HG03442 (cell line): ENCODE measurements at regions not wholly inside any gene's neighbourhood (a gene's known extent, or its start where the extent isn't known, plus 50 kb on each side); places are given as distances from the start of the nearest gene placed in this dataset.

Experiments
- ATAC-seq: cut with Tn5 transposase; IDR thresholded peaks from one replicate; pipeline ENCODE4 v1.9.1; 2021; ENCODE audit warnings: mild to moderate bottlenecking, moderate library complexity; ENCODE audit not compliant: unreplicated experiment

DNA sequence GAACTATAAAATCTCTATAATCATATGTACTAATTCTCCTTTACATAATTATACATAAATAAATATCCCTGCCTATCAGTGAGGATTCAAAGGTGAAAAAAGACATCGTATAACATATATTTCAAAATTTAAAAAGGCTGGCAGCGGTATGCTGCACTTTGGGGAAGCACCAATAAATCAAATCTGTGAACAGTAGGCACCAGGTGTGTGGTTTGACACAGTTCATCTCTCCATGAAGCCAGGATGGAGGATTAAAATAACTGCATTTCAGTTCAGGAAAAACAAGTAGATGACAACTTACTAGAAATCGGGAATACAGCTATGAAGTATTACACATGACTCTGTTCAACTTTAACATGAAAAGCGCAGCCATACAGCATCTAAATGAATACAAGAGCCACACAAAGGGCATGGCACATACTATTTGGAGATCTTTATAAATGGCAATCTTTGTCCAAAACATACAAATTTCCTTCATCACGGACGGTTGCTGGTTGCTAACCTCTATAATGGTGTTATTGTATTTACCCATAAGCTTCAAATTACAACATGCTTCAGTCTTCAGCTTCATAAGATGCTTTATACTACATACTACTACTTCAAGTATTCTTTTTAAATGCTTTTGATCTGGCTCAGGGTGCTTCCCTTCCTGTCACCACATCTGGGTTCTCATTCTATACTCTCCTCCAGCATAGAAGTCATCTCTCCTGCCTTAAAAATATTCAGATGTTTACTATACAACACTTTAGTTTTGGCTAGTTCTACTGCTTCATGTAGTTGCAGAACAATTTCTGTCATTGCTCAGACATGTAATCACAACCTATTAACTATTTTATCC lies 128.7 kb downstream of the KLF12 start:
- no peak for ATAC-seq

DNA sequence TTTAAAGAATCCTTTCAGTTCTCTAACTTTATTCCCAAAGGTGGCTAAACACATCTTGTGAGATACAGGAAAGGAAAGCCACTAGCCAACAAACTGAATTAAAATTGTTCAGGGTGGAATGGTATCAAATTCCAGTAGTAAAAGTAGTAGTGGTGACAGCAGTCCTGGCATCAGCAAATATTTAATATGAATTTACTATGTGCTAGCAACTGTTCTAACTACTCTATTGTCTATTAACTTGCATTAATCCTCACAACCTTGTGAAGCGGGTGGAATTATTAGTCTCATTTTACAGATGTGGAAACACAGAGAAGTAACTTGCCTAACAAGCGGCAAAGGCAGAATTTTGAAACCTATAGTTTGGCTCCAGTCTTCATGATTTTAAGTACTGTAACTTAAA lies 130.1 kb downstream of the KLF12 start:
- no peak for ATAC-seq

DNA sequence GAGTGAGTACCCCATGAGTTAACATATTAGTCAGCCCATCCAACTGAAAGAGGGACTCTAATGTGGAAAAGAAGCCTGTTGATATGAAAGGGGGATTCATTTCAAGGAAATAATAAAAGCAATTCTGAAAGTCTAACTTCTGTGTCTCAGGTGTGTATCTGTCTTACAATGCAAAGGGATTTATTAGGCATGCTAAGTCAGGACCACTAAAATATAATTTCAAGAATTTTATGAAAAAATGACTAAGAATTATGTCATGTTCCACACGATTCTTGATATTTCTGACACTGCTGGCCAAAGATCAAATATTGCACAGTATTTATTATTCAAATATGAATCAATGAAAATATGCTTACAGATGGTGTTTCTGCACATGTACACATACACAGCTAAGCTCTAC lies 130.8 kb downstream of the KLF12 start:
- ATAC-seq = no peak

DNA sequence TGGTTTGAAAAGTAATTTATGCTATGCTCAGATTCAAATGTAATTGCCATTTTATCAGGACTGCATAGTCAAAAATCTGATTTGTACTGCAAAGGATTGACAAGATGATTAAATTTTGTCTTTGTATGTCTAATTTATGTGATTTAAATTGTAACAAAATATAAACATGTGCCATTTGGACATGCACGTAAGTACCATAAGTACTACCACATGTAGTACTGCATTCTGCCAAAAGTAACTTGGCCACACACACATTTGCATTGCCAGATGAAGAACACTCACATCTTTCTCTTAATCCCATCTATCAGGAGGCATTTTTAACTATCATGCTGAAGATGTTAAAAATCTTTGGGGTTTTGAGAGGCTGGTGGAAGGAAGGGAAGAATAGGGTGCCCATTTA lies 133.3 kb downstream of the KLF12 start:
- no peak for ATAC-seq

DNA sequence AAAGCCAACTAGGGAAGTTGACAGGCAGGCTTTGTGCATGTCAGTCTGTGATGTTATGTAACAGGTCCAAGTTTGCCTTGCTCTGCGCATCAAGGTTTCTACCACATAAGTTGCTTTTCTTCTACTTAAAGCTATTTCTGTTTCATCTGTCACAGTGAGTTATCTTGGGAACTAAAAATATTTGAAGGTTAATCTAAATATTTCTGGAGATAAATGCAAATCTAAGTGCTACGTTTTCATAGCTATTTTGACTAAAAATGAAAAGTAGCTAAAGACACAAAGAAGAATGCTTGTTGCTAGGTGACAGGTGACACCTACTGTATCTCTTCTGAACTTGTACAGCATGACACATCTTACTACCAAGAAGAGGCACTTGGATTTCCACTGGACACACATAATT lies 135.6 kb downstream of the KLF12 start:
- ATAC-seq = peak; percentile 90

DNA sequence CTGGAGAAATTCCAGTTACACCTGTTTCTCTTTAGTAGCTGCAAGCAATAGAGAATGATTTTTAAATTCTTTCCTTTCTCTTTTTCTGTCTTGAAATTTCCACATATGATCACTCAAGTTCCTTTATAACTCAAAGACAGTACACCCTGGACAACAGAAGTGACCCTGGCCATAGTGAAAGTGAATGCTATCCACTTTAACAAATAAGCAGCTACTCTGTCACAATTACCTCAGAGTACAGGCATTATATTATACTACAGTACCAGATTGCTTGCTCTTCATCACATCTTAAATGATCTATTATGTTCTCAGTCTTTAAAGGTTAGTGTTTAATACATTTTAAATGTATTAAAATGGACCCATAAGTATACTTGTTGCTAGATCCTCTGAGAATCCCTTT lies 136.2 kb downstream of the KLF12 start:
- ATAC-seq = no peak

DNA sequence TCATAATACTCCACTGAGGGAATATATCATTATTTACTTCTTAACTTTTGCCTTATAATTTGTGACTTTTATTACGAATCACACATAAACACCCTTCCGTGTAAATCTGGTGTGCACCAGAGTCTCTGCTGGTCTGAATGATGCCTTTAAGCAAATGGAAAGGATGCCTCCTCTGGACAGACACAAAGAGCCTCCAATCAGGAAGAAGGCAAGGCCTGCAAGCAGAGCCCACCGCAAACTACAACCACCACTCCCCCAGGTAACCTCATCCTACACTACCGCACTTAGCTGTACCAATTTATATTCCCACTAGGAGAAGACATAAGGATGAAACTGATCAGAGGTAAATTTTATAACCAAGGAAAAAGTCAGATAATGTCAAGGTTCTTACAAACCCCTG lies 137.6 kb downstream of the KLF12 start:
- no peak for ATAC-seq

DNA sequence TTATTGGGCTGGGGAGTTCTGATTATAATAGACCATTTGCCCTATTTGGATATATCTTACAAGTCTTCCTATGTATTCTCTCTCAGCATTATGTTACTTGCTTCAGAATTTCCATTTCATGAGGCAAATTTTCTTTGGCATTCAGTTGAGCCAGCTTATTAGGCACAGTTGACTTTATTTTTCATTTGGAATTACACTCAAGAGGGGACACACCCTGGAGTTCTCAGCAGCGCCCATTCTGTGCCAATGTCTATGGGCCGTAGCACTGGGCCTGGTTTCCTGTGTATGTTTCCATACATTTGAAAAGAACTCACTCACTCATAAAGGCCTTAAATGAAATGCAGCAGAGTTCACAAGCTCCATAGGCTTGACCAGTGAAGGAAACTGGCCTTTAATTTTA lies 138.5 kb downstream of the KLF12 start:
- no peak for ATAC-seq

DNA sequence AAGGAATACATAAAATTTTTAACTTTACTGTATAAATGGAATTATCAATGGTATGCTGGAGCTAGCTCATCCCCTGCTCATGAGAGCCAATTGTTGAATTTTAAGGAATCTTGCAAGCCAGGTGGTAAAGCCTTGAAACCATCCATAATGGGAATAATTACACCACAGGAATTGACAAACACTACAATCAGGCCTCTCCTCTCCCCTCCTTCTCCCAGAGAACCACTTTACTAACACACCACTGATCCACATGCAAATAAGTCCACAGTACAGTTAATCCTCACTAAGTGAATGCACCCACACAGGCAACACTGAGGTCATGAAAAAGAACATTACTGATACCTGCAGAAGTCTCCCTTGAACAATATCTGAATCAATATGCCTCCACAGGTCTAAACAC lies 140.5 kb downstream of the KLF12 start:
- ATAC-seq = no peak

DNA sequence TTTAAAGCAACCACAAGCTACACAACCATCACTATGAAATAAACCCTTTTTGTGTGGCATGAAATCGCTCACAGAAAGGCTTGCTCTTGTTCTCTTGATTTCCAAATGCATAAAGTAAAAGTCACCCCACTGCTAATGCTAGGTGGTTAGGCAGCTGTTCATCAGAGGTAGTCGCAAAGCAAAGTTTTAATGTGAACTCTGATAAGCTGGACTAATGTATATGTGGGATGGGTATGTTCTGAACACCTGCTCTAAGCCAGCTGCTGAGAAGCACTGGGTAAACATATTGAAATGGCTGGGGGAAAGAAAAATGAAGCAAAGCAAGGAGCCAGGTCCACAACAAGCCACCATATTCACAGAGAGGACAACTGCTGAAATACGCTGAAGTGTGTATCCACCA lies 142.3 kb downstream of the KLF12 start:
- no peak for ATAC-seq

DNA sequence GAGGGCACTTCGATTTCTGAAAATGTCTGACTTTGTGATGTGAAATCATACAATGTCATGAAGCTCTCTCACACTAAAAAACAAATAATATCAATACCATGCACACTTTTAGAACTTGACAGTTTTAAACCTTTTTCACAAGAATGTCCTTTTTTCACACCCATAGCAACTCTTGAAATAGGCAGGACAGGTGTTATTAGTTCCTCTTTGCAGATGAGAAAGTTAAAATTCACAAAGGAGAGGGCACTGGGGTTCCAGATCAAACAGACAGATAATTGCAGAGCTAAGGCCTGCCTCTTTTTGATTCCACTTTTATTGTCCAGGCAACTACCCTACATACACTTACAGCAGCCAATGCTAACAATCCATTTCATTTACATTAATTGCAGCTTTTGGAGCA lies 142.8 kb downstream of the KLF12 start:
- ATAC-seq = no peak

DNA sequence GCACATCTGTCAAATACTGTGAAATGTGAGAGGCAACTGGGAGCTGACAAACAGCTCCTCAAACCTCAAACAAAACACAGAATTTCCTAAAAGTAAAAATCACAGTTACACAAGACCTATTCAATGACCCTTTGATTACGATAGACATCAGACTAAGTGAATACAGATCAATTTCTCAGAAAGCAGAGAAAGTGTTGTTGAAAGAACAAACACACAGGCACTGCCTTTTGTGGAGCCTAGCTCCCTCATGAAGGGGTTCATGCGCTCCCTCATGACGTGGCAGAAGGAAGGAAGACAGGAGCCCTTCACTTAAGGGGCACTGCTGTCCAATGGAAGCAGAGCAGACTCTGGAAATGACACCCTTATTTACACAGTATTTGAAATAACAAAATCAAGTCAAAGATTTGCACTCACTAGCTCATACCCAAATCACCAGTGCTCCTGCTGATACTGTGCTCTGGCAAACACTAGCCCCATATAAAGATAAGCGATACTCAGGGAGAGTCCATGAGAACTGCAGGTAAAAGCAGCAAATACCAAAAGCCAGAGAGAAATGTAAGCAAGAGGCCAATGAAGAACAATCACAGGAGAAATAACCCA lies 144.9 kb downstream of the KLF12 start:
- no peak for ATAC-seq

DNA sequence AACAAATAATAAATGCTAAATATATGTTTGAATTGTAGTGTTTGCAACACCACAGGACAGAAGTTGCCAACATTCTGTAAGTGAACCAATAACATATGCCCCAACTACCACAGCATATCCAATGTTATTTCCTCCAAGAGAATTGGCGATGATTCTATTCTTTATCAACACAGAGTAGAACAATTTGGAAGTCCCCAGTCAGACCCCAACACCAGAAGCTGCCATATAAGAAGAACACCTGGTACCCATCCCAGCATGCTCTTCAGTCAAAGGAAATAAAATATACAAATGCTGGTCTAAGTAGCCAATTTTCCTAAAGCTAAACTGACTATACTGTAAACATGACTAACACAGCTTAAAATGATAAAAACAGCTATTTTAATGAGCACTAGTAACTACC lies 145.7 kb downstream of the KLF12 start:
- ATAC-seq = no peak

DNA sequence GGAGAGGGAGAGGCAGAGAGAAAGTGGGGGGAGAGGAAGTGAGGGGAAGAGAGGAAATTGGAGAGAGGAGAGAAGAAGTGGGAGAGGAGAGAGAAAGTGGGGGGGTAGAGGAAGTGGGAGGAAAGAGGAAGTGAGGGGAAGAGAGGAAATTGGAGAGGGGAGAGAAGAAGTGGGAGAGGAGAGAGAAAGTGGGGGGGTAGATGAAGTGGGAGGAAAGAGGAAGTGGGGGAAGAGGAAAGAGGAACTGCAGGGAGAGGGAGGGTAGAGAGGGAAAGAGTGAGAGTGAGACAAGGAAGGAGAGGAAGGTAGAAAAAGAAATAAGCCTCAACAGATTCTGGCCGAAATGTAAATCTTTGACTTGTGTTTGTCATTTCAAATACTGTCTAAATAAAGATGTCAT lies 146.6 kb downstream of the KLF12 start:
- no peak for ATAC-seq

DNA sequence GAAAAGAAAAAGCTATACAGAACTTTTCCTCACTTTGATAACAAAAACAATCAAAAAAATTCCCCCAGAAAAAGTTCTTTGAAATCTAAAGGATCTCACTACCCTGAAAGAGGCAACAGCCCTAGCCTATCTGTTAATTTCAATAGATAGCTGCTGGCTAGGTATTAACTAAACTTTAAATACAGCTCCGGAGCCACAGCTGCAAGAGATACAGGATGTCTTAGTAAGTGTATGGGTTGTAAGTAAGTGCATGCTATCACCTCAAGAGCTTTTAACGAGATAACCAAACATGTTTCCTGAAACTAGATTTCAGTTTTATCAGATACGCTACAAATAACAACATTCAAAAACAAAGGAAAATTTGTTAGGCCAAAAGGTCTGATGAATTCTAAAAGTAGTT lies 148.4 kb downstream of the KLF12 start:
- ATAC-seq = no peak

DNA sequence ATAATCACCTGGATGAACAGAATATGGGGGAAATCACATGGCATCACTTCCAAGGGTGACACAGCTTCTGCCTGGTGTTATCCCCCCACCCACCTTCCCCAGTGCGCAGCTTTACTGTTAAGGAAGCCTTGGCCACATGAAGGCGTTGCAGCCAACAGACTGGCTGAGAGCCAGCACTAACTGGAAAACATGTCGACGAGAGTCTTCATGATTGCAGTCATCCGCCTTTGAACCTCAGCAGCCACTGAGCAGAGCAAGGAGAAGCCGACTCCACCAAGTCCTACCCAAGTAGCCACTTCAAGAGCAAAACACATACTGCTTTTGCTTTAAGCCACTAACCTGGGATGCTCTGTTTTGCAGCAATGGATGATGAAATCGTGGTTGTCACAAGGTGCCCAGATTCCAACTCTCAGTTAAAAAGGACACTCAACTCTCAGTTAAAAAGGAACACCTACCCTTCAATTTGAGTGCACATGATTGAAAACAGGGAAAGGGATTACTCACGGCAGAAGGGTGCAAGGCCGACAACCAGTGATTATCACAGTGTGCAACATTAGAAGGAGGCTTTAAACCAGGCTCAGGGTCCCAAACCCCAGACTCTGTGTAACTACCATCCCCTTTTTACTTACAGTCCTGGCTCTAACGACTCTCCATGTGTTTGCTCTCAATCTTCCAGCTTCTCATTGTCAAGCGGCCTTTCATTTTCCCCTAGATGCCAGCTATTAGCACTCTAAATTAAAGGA lies 149.1 kb downstream of the KLF12 start:
- no peak for ATAC-seq

DNA sequence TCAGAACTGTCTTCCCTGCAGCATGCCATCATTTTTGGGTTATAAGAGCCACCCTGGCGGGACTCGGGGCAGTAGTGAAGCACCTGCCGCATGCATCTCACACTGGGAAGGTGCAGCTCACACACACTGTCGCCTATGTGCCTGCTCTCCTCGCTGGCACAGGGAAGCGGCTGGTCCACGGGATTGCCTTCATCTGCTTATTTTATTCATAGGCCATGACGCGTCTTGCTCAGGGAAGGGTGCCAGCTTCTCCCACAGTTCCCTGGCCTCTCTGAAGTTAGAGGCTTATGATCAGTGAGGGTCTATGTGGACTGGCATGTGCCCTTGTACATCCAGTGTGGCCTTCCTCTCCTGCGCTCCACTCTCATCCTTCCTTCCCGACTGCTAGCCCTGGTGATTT lies 150.0 kb downstream of the KLF12 start:
- ATAC-seq = no peak

DNA sequence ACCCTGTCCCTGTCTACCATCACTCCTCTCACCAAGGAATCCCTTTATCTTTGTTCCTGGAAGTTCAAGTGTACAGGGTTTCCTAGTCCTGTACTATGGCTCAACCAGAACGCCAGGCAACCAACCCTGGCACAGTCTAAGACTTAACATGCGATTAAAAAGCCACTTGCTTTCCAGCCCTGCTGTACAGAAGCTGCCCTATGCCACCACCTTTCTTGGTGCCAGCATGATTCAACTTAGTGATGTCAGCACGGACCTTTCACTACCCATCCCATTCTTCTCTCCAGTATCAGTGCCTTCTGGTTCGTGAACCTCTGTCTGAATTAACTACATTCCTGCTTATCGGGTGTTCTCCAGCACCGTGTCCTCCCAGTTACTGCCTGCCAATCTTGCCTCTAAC lies 151.1 kb downstream of the KLF12 start:
- ATAC-seq = no peak

DNA sequence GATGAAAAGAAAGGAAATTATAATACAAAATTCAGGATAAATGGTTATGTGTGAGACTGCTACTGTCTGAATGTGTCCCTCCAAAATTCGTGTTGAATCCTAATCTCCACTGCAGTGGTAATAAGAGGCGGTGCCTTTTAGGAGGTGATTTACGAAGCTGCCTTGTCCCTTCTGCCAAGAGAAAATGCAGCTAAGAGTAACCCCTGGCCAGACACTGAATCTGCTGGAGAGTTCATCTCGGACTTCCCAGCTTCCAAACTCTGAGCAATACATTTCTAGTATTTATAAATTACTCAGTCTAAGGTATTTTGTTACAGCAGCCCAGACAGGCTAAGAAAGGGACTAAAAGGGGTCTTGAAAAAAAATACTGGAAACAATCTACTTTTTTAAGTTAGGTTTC lies 152.6 kb downstream of the KLF12 start:
- ATAC-seq = no peak

DNA sequence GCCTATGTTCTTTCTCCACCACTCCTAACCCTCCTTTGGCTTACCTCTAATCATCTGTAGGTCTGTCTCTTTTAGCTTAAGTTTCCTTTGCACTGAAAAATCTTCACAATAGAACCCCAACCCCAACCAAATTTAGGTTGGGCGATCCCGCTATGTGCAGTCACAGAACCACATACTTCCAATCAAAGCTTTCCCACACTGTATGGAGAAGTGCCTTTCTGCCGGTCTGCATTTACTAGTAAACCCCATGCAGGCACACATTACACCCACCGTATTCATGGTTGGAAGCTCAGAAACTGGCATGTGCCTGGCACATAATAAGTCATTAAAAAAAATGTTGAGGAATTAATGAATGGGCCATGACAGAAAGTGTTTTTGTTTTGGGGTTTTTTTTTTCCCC lies 158.4 kb downstream of the KLF12 start:
- no peak for ATAC-seq

DNA sequence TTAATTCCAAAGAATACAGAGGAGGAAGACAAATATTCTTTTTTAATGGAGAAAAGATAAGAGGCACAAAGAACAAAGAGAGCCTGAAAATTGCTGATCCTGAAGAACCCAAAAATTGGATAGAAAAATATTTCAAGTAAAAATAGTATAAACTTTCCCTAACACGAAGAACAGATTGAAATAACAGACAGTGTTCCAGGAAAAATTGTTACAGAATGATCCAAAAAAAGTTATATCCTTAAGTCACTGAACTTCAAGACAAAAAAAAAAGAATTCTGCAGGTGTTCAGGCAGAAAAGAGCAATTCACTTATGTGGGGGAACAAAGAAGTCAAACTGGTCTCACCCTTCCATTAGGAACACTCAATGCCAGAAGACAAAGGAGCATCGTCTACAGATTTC lies 160.2 kb downstream of the KLF12 start:
- ATAC-seq = no peak

DNA sequence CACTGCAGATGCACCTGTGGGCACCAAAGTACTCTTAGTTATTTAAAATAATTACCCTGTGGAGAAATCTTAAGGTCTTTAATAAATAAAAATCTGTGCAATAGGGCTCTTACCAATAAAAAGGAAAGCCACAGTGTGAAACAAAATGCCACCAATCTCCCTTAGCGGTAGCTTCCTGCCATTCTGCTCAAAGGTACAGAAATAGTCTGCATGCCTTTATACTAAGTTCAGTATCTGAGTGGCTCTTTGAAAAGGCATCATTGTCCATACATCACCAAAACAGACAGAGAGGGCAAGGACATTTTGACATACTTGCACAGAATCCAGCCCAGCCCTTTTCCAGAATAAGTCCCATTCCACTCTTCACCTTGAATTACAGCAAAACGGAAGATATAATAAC lies 161.0 kb downstream of the KLF12 start:
- ATAC-seq = no peak
